ENCODE measurements at regions not wholly inside any gene's neighbourhood (a gene's known extent, or its start where the extent isn't known, plus 50 kb on each side); places are given as distances from the start of the nearest gene placed in this dataset.

DNA sequence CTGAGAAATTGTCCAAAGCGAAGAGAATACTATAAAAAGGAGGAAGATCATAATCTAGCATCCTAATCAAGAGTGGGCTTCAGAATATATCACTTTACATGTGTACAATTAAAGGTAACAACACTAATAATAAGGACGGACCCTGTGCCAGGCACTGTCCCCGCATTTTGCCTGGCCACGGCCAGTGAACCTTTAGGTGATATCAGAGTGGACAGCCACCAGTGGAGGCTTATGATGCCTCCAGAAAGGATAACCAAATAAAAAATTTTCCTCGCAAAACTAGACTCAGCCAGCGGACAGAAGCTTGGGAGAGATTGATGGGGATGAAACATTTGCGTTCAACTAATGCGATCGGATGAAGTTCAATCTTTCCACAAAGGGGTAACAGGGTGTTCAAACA is 436.4 kb downstream of the NPHP4 start:
- TF ChIP-seq, protein P1, sequence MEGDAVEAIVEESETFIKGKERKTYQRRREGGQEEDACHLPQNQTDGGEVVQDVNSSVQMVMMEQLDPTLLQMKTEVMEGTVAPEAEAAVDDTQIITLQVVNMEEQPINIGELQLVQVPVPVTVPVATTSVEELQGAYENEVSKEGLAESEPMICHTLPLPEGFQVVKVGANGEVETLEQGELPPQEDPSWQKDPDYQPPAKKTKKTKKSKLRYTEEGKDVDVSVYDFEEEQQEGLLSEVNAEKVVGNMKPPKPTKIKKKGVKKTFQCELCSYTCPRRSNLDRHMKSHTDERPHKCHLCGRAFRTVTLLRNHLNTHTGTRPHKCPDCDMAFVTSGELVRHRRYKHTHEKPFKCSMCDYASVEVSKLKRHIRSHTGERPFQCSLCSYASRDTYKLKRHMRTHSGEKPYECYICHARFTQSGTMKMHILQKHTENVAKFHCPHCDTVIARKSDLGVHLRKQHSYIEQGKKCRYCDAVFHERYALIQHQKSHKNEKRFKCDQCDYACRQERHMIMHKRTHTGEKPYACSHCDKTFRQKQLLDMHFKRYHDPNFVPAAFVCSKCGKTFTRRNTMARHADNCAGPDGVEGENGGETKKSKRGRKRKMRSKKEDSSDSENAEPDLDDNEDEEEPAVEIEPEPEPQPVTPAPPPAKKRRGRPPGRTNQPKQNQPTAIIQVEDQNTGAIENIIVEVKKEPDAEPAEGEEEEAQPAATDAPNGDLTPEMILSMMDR (IDR thresholded peaks at IDR 0.05): no peak
- no peak for TF ChIP-seq POLR2A (IDR thresholded peaks at IDR 0.05)

Data from heart left ventricle (tissue), 13 donors.